Peyer's patch (tissue), 4 donors: ENCODE measurements at regions not wholly inside any gene's neighbourhood (a gene's known extent, or its start where the extent isn't known, plus 50 kb on each side); places are given as distances from the start of the nearest gene placed in this dataset.

ENCODE experiments used
- POLR2A ChIP-seq, 2 donors: fragments of 450-650 bp; IDR thresholded peaks; one replicate each; pipeline ENCODE4 v1.5.1; 2017; ENCODE audit warnings: antibody characterized with exemption in 2 of 2, mild to moderate bottlenecking in 2 of 2, moderate library complexity in 2 of 2
- TF ChIP-seq, protein P1 (sequence below), 6 experiments: fragments of 450-650 bp in 4 of 6; fragments of 200-600 bp in 2 of 6; sonication (generic) in 1 of 6; IDR thresholded peaks; one replicate each; pipeline ENCODE4 v1.5.1; 2017 to 2019; ENCODE audit warnings: antibody characterized with exemption in 6 of 6, mild to moderate bottlenecking in 3 of 6, moderate library complexity in 1 of 6

DNA sequence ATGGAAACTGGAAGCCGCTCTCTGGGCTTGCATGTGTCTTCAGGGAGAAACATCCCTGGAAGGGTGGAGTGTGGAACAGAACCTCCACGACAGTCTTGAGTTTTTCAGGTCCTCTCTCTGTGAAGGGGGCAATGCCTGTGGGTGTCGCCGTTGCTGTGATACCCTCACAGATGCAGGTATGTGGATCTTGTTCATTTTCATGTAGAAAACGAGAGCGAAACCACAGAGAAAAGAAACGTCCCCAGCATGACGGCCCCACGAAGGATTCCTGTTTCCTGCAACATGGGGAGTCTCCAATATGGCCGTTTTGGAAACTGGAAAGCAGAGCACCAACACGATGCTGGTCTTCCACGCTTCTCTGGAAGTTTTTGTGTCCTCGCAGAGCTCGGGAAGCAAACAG is 187.9 kb downstream of the ALG10 start:
- TF ChIP-seq, protein P1, sequence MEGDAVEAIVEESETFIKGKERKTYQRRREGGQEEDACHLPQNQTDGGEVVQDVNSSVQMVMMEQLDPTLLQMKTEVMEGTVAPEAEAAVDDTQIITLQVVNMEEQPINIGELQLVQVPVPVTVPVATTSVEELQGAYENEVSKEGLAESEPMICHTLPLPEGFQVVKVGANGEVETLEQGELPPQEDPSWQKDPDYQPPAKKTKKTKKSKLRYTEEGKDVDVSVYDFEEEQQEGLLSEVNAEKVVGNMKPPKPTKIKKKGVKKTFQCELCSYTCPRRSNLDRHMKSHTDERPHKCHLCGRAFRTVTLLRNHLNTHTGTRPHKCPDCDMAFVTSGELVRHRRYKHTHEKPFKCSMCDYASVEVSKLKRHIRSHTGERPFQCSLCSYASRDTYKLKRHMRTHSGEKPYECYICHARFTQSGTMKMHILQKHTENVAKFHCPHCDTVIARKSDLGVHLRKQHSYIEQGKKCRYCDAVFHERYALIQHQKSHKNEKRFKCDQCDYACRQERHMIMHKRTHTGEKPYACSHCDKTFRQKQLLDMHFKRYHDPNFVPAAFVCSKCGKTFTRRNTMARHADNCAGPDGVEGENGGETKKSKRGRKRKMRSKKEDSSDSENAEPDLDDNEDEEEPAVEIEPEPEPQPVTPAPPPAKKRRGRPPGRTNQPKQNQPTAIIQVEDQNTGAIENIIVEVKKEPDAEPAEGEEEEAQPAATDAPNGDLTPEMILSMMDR (IDR thresholded peaks at IDR 0.05), result no peak
- TF ChIP-seq POLR2A (IDR thresholded peaks at IDR 0.05), result no peak
